ENCODE measurements at regions not wholly inside any gene's neighbourhood (a gene's known extent, or its start where the extent isn't known, plus 50 kb on each side); places are given as distances from the start of the nearest gene placed in this dataset.

- DNase-seq, result no peak
- Histone ChIP-seq H3K27me3 (ENCODE audit: control insufficient read depth in 2 of 2, insufficient read depth in 2 of 2, low read length in 2 of 2) (no peaks in the 10 kb centered on the region), H3K9me3 (replicated peaks in 1 of 2; ENCODE audit: control insufficient read depth in 1 of 2, insufficient read depth in 1 of 2, low read length in 2 of 2) (no peaks in the 10 kb centered on the region), H3K4me3 (replicated peaks in 1 of 3; ENCODE audit: low read depth in 2 of 3, low read length in 3 of 3) (no peak overlapping the region), H4K20me1 (ENCODE audit: insufficient read depth, low read length) (no peaks in the 10 kb centered on the region), H3K4me2 (replicated peaks; ENCODE audit: extremely low read depth, low read length, poor library complexity, severe bottlenecking) (no peak overlapping the region), H3K4me1 (ENCODE audit: control insufficient read depth in 1 of 2, insufficient read depth in 2 of 2, low read length in 2 of 2) (peaks cover 8 to 12% of the 10 kb centered on the region in 2 donors), H3K36me3 (replicated peaks in 1 of 2; ENCODE audit: control insufficient read depth in 1 of 2, insufficient read depth in 2 of 2, low read length in 2 of 2) (no peaks in the 10 kb centered on the region), H3K79me2 (ENCODE audit: insufficient read depth, low read length) (no peaks in the 10 kb centered on the region), H3K27ac (ENCODE audit: low read depth in 1 of 2, low read length in 2 of 2) (no peak overlapping the region), H3K9ac (ENCODE audit: insufficient read depth, low read length, poor library complexity, severe bottlenecking) (no peak overlapping the region), H2AFZ (ENCODE audit: insufficient read depth, low read depth, low read length, poor library complexity, severe bottlenecking) (no peak overlapping the region)
- H3K9me3 Mint-ChIP-seq, result peaks cover 0 to 4% (median 1%) of the 10 kb centered on the region in 7 donors
- H3K4me3 Mint-ChIP-seq, result no peak overlapping the region
- H3K27me3 Mint-ChIP-seq (ENCODE audit: low read depth in 3 of 3), result peaks cover 0 to 6% (median 1%) of the 10 kb centered on the region in 3 donors
- no peak for TF ChIP-seq CTCF (IDR thresholded peaks at IDR 0.05)
- no peak overlapping the region for H3K27ac Mint-ChIP-seq
- WGBS (ENCODE audit: insufficient coverage), result 36% methylated on average over 2 of the region's 3 CpGs
- H3K4me1 Mint-ChIP-seq, result peaks cover 12% of the 10 kb centered on the region
- intact Hi-C loops (cut with micrococcal nuclease), result no loop called here
- no peaks in the 10 kb centered on the region for H3K36me3 Mint-ChIP-seq
These were observed 268.8 kb downstream of the DUSP6 start for GRCh38 chr12:89083491-89083890.

- H3K27ac Mint-ChIP-seq, result no peak overlapping the region
- no peaks in the 10 kb centered on the region for H3K79me2 ChIP-seq (ENCODE audit: insufficient read depth, low read length)
These were observed 269.9 kb downstream of the DUSP6 start for GRCh38 chr12:89082370-89082753.

More at GRCh38 chr12:89082370-89082753, 269.9 kb downstream of the DUSP6 start:
- intact Hi-C loops (cut with micrococcal nuclease), result no loop called here
- H3K36me3 ChIP-seq (replicated peaks in 1 of 2; ENCODE audit: control insufficient read depth in 1 of 2, insufficient read depth in 2 of 2, low read length in 2 of 2), result no peaks in the 10 kb centered on the region
- H3K4me3 ChIP-seq (replicated peaks in 1 of 3; ENCODE audit: low read depth in 2 of 3, low read length in 3 of 3), result no peak overlapping the region
- H3K4me2 ChIP-seq (replicated peaks; ENCODE audit: extremely low read depth, low read length, poor library complexity, severe bottlenecking), result no peak overlapping the region
- TF ChIP-seq CTCF (IDR thresholded peaks at IDR 0.05), result no peak
- peaks cover 11% of the 10 kb centered on the region for H3K4me1 Mint-ChIP-seq
- H3K4me1 ChIP-seq (ENCODE audit: control insufficient read depth in 1 of 2, insufficient read depth in 2 of 2, low read length in 2 of 2), result peaks cover 8 to 12% of the 10 kb centered on the region in 2 donors
- H3K27me3 ChIP-seq (ENCODE audit: control insufficient read depth in 2 of 2, insufficient read depth in 2 of 2, low read length in 2 of 2), result no peaks in the 10 kb centered on the region
- no peak for DNase-seq
- whole genome bisulfite sequencing (ENCODE audit: insufficient coverage), result 89% methylated on average over 1 of the region's 1 CpG
- no peaks in the 10 kb centered on the region for H4K20me1 ChIP-seq (ENCODE audit: insufficient read depth, low read length)
- H3K4me3 Mint-ChIP-seq, result no peak overlapping the region
- H3K27me3 Mint-ChIP-seq (ENCODE audit: low read depth in 3 of 3), result peaks cover 0 to 6% (median 0%) of the 10 kb centered on the region in 3 donors
- H2AFZ ChIP-seq (ENCODE audit: insufficient read depth, low read depth, low read length, poor library complexity, severe bottlenecking), result no peak overlapping the region
- no peaks in the 10 kb centered on the region for H3K9me3 ChIP-seq (replicated peaks in 1 of 2; ENCODE audit: control insufficient read depth in 1 of 2, insufficient read depth in 1 of 2, low read length in 2 of 2)
- no peak overlapping the region for H3K27ac ChIP-seq (ENCODE audit: low read depth in 1 of 2, low read length in 2 of 2)
- H3K36me3 Mint-ChIP-seq, result no peaks in the 10 kb centered on the region
- no peak overlapping the region for H3K9ac ChIP-seq (ENCODE audit: insufficient read depth, low read length, poor library complexity, severe bottlenecking)
- H3K9me3 Mint-ChIP-seq, result peaks cover 0 to 2% (median under 1%) of the 10 kb centered on the region in 7 donors

Measured in CD14-positive monocyte (primary cell).